Lower leg skin (tissue), 4 donors: ENCODE measurements at regions not wholly inside any gene's neighbourhood (a gene's known extent, or its start where the extent isn't known, plus 50 kb on each side); places are given as distances from the start of the nearest gene placed in this dataset.

Experiments
- DNase-seq, 2 donors: peaks; one replicate each; pipeline ENCODE4 v3.0.0-alpha.2; 2019; ENCODE audit warnings: low spot score in 2 of 2
- H3K4me3 ChIP-seq: fragments of 200-600 bp; sonication (generic); 2 replicates; pipeline ENCODE4 v1.5.1; 2017; ENCODE audit warnings: mild to moderate bottlenecking, low read depth; ENCODE audit not compliant: poor library complexity, severe bottlenecking
- CTCF ChIP-seq, 3 donors: fragments of 450-650 bp; IDR thresholded peaks; one replicate each; pipeline ENCODE4 v1.5.1; 2016; ENCODE audit warnings: antibody characterized with exemption in 3 of 3, mild to moderate bottlenecking in 3 of 3, moderate library complexity in 2 of 3
- POLR2A ChIP-seq, 2 donors: fragments of 450-650 bp; IDR thresholded peaks; one replicate each; pipeline ENCODE4 v1.6.1; 2016 to 2017; ENCODE audit warnings: antibody characterized with exemption in 2 of 2, mild to moderate bottlenecking in 1 of 2, moderate library complexity in 1 of 2
- WGBS, 2 donors: methylation state at CpG; one replicate each; pipeline ENCODE4 v1.1.5; 2018; 5-methylcytosine and 5-hydroxymethylcytosine counted together
- intact Hi-C: fragments of 100-400 bp; cut with DNase I; formaldehyde crosslinking; loops from one replicate; pipeline ENCODE4 v1.15.0; 2023; ENCODE audit warnings: low total_unique reads

- 47 to 53% methylated on average over 3 of the region's 3 CpGs for WGBS, 2 donors
- no peak overlapping the region for H3K4me3 ChIP-seq
- no peak for DNase-seq
- TF ChIP-seq CTCF (IDR thresholded peaks at IDR 0.05) (no peak), POLR2A (IDR thresholded peaks at IDR 0.05) (no peak)
- intact Hi-C loops, result no loop called here
These were observed 89.2 kb upstream of the ARGLU1 start for GRCh38 chr13:106657104-106657503.

GRCh38 chr13:106656186-106656585, 88.2 kb upstream of the ARGLU1 start:
- TF ChIP-seq CTCF (IDR thresholded peaks at IDR 0.05), result no peak
- TF ChIP-seq POLR2A (IDR thresholded peaks at IDR 0.05), result no peak
- no peak overlapping the region for H3K4me3 ChIP-seq
- no peak for DNase-seq
- intact Hi-C loops, result no loop called here
- 48 to 51% methylated on average over 1 of the region's 1 CpG for WGBS, 2 donors

GRCh38 chr13:106651442-106651841, 83.5 kb upstream of the ARGLU1 start:
- no peak for TF ChIP-seq CTCF (IDR thresholded peaks at IDR 0.05)
- TF ChIP-seq POLR2A (IDR thresholded peaks at IDR 0.05), result no peak
- intact Hi-C loops, result no loop called here
- H3K4me3 ChIP-seq, result no peak overlapping the region
- DNase-seq, result no peak
- WGBS, 2 donors, result 58 to 79% methylated on average over 3 of the region's 3 CpGs

- H3K4me3 ChIP-seq, result no peak overlapping the region
- intact Hi-C loops, result no loop called here
- no peak for DNase-seq
- TF ChIP-seq CTCF (IDR thresholded peaks at IDR 0.05) (no peak), POLR2A (IDR thresholded peaks at IDR 0.05) (no peak)
- WGBS, 2 donors, result 92 to 96% methylated on average over 7 of the region's 7 CpGs
These were observed 82.8 kb upstream of the ARGLU1 start for GRCh38 chr13:106650690-106651205.

GRCh38 chr13:106649495-106649894, 81.6 kb upstream of the ARGLU1 start:
- TF ChIP-seq POLR2A (IDR thresholded peaks at IDR 0.05) (no peak), CTCF (IDR thresholded peaks at IDR 0.05) (no peak)
- 52 to 60% methylated on average over 4 of the region's 4 CpGs for WGBS, 2 donors
- DNase-seq, result no peak
- intact Hi-C loops, result no loop called here
- no peak overlapping the region for H3K4me3 ChIP-seq

GRCh38 chr13:106640515-106640914, 72.6 kb upstream of the ARGLU1 start:
- whole genome bisulfite sequencing, 2 donors, result 94 to 95% methylated on average over 5 of the region's 5 CpGs
- DNase-seq, result no peak
- intact Hi-C loops, result no loop called here
- TF ChIP-seq POLR2A (IDR thresholded peaks at IDR 0.05), result no peak
- TF ChIP-seq CTCF (IDR thresholded peaks at IDR 0.05), result no peak
- H3K4me3 ChIP-seq, result no peak overlapping the region
